Cerebellar nuclear complex (tissue), 1 donor: ENCODE measurements at regions not wholly inside any gene's neighbourhood (a gene's known extent, or its start where the extent isn't known, plus 50 kb on each side); places are given as distances from the start of the nearest gene placed in this dataset.
"Not testable (repeated sequence)": the region's sequence is repeated elsewhere in the genome, so short reads cannot be mapped to it uniquely, and the experiment has no call there.

Experiments used
- DNase-seq, 2 experiments: peaks; one replicate each; lab custom pipeline; 2025; lab: John Stamatoyannopoulos, UW

DNA sequence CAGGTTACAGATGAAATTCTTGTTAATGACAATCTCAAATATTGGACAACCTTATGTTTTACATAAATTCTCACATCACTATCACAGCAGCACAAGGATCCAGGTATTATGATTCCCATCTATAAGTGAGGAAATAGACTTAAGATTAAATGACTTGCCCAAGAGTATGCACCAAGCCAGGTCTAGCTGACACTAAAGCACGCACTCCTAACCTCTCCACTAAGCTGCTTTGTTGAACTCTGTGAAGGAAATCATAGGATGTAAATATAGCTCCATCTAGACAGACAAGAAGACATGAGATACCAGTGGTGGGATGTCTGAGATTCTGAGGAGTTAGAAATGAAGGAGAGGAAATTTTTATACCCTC, 87.9 kb downstream of the PHLDA1 start:
- DNase-seq, result no peak

DNA sequence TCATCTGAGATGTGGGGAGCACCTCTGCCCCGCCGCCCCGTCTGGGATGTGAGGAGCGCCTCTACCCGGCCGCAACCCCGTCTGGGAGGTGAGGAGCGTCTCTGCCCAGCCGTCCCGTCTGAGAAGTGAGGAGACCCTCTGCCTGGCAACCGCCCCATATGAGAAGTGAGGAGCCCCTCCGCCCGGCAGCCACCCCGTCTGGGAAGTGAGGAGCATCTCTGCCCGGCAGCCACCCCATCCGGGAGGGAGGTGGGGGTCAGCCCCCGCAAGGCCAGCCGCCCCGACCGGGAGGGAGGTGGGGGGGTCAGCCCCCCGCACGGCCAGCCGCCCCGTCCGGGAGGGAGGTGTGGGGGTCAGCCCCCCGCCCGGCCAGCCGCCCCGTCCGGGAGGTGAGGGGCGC, 89.9 kb downstream of the PHLDA1 start:
- not testable (repeated sequence) for DNase-seq

DNA sequence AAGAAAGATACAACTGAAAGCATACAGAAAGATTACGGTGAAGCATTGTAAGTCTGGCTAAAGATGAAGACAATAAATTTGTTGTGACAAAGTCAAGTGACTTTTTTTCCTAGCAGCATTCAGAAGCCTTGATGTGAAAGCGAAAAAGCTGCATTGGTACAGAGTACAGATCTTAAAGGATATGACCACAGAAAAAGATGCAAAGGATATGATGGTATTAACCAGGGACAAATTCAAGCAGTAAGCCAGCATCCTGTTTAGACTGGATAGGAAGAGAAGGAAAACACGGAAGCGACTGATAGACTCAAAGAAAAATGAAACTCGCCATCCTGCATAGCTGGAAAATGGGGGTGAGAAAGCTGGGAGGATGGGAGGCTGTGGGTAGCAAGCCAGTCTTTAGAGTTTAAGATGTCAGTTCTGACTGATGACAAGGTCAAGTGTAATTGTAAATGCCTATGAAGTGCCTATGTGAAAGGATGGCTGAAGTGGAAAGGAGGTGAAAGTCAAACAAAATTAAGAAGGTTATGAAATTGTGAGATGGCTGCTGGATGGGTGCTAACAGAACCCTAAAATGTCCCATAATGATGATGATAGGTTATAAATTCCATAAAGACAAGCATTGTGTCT, 92.4 kb downstream of the PHLDA1 start:
- DNase-seq, result no peak

DNA sequence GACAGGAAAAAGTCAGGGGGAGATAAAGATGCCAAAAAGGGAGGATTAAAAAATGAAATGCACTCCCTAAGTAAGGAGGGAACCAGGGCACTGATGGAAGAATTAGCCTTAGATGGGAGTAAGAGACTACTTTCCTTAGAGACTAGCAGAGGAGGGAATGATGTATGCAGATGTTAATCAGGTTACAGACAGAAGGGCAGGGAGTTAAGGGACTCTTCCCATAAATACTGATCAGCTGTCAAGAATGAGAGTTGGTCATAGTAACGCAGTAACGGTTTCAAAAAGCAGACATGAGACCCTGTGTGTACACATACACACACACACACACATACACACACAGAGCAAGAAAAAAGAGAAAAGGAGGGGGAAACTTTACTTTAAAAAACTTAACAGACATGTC, 93.4 kb downstream of the PHLDA1 start:
- DNase-seq, result no peak

DNA sequence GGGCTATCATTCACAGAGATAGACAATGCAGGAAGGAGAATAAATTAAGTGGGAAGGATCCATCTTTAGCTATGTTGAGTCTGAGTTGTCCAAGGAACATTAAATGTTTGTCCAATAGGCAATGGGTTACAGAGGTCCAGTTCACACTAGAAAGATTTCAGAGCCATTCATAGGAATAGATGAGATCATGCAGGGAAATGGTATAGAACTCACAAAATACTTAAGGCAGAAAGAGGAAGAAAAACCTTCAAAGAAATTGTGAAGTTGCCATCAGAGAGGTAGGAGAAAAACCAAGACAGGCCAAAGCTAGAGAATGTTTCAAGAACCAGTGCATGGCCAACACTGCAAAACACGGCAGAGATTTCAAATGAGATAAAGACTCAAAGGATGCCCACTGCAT, 94.1 kb downstream of the PHLDA1 start:
- DNase-seq, result no peak

DNA sequence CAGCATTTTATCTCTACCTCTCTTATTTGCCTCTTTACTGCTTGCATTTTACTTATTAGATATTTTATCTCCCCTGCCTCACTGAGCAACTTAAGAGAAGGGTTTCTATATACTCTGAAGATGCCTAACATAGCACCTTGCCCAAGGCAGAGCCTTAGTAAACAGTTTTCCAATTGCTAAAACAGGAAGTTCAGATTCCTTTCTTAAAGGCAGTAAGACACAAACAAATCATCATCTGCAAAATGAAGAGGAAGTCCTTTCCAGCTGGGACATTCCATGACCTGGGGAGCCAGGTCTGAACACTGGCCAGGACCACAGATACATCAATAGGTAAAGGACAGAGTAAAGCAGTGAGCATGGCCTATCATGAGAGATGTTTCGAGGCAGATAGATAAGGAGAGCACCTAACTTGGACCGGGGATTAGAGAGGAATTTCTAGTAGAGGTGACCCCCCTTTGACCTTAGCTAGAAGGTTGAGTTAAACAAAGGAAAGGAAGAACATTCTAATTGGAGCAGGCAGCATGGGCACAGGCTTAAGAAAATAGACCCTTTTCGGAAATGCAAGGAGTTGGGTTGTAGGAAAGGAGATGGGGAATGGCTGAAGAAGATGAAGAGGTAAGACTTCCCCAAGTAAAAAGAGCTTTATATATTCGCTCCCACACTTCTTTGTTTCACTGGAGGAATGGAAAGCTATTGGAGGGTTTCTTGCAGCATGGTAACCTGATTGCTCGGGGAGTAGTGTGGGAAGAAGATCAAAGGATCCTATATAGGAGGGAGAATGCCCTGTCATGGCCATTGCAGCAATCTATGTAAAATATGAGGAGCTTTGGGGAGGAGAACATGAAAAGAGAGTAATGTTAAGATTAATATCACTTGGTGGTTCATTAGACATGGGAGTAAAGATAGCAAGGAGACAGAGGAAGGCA, 94.8 kb downstream of the PHLDA1 start:
- DNase-seq, result no peak

DNA sequence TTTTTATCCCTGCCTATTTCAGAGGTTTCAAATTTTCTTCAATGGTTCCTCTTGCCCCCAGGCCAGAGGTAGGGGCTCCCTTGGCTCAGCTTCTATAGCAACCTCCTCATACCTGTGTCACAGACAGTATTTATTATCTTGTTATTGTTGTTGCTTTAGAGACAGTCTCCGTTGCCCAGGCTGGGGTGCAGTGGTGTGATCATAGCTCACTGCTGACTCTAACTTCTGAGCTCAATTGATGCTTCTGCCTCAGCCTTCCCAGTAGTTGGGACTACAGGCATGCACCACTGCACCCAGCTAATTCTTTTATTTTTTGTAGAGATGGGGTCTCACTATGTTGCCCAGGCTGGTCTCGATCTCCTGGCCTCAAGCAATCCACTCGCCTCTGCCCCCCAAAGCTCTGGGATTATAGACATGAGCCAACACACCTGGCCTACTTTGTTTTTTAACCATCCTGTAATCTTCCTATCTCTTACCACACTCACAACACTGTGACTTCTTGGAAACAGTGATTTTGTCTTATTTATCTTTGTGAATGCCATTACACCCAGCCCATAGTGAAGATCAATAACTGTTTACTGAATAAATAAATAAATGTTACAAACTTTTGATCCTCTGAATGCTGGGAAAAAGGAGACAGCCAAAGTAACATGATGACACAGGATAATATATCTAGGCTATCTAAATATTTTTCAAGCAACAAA, 95.9 kb downstream of the PHLDA1 start:
- DNase-seq, result no peak

DNA sequence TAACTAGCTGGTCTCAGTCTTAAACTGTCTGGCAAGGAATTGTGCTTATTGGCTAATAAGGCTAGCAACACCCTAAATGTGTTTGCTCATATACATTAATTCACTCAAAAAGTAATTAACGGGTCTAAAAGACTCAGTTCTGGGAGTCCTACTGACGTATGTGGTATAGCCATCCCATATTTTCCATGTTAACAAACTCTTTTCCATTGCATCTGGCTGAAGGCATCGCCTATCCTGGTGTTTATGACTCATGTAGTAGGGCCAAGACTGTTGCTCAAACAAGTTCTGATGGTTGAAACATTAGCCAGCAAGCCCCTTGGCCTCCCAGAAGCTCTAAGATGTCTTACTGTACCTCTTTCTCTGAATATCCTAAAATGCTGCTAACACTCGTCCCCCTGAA, 98.5 kb downstream of the PHLDA1 start:
- no peak for DNase-seq

DNA sequence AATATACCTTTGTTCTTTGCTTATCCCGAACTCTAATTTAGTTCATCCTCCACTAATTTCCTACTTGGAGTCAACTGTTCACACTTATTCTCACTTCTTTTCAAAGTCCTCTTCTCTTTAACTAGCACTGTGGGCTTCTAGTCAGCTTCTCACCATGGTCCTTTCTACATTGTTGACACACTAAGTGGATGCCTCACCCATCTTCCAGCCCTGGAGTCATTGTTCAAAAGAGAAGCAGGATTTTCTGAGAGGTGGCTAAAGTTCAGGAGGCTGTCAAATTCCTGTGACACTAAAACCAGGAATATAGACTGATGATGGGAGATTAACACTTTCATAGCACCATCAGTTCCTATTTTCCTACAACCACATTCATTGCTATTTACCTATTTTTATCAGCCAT, 99.3 kb downstream of the PHLDA1 start:
- DNase-seq, result no peak

DNA sequence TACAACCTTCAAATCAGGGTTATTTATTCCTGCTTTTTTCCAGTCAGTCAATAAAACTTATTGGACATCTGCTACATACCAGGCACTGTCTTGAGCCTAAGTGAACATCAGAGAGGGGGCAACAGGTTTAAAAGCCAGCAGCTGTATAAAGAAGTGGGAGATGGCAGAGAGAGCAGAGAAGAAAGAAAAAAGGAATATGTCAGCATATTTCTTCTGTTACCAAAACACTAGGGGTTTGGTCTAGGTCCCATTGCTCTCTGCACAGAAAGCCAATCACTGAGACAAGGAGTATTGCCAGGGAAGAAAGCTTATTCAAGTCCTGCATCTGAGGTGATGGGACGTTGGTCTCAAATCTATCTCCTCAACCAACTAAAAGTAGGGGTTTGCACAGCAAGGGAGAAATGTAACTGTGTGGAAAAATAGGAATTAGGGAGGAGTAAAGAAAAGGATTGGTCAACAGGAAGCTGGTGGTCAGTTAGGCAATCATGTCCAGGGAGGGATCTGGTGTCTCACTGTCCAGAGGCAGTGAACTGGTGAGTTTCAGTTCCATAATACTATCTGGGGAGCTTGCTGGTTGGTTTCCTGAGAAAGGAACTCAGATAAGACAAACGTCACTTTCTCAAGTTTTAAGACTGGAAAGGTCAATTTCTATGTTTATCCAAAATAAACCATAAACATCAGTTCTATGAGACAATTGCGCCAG, 107.5 kb downstream of the PHLDA1 start:
- no peak for DNase-seq

DNA sequence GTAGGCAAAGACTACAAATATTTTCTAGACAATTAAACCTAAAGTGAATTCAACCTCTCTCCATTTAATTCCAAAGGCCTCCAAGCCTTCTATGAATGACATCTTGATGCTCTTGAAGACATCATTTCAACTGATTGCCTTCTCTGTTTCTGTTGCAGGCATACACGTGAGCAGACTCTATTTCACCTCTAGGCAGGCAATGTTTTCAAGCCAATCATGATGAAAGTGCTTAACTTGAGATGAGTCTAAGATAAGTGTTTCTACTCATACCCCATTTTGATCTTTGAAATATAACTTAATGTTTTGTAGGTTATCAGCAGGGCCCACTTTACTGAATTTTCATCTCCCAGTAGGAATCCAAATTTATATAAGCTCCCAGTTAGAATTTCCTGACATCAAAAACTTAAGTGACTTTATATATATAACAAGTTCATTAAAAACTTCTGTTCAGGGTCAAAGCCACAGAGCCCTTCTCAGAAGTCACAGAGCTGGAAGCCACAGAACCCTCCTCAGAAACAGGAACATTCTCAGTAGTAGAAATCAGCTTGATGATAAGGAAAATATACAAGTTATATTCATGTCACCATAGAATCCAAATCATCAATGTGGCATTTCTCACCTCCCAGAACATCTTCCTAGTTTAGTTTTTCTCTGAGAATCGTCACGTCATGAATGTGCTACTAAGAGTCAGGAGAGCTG, 108.5 kb downstream of the PHLDA1 start:
- DNase-seq, result no peak

DNA sequence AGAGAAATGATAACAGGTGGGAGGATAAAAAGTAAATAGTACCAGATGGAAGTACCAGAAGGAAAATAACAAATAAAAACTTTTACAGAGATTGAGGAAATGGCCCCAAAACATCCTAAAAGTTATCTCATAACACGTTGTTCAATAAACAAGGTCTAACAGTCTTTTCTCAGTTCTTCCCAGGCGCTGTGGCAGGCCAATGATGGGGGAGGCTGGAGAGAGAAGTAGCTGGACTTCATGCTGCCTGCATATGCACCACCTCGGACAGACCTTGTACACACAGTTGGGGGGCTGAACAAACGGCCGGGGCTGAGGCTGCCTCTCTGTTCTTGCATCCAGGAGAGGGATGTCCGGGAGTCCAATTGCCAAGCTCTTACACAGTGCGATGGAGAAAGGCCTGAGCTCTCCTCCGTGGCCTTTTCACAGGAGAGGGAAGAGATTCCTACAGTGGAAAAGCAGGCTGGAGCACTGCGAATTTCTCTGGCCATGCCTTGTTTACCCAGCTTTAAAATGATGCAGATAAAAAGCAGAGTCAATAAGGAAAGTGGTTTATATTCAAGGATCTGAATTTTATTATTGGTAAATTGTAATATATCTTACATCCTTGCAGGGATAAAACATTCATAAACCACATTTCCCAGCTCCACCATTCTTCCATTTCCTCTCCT, 109.8 kb downstream of the PHLDA1 start:
- DNase-seq, result no peak

DNA sequence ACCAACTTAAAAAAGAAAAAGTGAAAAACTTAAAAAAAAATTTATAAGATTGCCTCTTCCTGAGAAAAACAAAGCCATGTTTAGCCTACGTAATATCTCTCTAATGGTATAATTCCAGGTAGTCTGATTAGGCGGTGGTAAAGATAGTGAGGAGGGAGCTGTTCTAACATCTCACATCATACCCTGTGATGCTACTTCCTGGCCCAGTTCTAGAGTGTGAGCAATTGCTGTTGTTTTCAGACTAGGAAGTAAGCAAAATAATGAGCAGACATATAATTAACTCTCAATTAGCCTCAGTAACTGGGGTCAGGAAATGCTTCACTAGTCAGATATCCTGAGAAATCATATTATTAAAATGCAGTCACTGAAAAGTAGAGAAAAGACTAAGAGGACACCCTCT, 113.9 kb downstream of the PHLDA1 start:
- no peak for DNase-seq

DNA sequence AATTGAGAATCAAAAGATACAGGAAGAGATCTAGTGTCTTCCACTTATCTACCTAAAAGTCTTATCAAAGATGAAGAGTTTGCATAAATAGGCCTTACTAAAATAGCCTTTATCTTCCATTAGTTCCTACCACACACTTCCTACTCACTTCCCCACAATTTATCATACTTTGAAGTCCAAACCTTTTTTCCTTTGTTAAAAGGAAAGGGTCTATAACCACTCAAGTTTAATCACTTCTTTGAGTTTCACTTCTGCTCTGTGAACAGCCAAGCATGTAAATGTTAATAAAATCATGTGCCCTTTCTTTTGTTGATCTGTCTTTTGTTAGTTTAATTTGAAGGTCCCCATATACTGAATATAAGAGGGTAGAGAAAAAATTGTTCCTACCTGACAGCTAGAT, 114.5 kb downstream of the PHLDA1 start:
- no peak for DNase-seq

DNA sequence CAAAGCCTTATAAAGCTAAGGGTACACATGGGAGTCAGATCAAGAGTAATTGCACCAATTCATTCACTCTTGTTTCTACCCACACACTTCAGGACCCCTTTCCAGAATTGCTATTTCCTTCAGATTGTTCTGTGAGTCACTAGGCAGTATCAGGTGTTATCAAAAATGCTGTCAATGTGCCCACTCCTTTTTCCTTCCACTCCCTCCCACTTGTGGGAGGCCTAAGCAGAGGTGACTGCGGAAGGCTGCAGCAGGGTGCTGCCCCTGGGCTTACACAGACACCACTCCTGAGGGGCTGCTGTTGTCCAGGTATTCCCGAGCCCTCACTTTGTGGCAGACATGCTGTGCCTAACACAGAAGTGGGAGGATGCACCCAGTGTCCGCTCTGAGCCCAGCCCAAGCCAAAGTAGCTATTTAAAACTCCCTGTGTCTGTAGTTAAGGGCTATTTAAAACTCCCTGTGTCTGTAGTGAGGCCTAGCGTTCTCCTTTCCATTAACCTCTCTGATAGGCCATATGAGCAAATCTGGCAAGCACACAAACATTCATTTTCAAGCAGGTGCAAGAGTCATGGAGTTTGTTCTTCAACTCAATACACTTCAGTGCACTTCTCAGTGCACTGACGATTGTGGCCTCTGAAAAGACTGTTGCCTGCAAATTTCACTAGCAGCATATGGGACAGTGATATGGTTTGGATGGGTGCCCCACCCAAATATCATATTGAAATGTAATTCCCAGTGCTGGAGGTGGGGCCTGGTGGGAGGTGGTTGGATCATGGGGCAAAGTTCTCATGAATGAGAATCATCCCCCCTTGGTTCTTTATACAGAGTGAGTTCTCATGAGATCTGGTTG, 117.8 kb downstream of the PHLDA1 start:
- no peak for DNase-seq

DNA sequence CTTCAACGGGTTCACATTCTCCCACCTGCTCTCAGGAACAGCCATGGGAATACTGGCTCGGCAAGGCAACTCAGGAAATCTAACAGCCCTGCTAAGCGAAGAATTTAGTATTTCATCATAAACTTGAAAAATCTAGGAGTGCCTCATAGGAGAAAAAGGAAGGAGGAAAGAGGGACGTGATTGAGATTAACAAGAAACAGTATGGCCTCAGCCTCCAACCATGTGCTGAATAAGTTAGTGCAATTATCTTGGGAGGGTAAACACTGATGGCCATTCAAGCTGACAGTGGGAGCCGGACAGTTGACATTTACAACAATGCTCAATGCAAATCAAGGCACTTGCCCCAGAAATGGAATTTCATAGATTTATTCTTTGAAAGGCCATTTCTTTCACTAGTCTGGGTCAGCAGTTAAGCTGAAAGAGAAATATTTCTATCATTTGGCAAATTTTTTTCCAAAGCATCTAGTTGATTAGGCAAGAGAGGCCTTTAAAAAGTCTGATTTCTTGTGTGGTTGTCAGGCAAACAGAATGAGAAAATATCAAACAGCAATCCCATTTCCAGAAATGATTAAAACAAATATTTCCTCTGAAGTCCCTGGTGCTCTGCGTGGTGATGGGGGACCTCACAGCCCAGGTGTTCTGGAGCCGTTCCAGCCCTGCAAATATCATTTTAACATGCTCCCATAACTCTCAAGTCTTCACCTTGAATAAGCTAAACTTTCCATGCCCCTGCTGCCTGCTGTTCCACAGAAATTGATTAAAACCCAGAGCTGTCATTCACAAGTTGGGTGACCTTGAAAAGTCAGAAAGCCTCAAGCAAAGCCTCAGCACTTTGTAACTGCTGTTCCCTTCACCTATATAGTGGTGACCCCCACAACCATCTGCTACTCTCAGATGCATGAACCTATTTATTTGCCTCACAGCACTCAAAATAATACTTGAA, 121.6 kb downstream of the PHLDA1 start:
- DNase-seq, result no peak

DNA sequence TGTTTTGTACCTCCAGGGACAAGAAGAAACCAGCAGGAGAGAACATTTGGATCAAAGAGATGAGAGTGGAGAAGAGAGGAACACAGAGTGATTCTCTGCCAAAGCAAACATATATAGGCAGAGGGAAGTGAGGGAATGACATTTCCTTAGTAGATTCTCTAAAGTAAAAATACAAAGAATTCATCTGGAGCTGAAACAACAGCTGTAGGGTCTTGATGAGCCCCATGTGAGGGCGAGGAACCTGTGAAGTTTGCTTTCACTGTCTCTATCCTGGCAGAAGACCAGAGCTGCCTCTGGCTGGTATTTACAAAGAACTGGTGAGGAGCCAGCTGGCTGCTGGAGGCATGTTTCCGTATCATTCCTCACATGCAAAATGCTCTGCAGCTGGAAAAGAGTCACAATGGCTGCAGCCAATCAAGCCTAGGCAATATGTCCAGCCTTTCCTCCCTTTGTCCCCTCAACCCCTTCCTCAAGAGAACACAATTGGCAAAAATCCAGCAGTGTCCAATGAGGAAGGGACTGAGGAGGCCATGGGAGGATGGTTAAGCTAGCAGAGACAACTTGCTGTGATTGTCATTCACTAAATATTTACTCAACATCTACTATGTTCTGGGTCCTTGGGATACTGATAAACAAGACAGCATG, 122.5 kb downstream of the PHLDA1 start:
- DNase-seq, result no peak

DNA sequence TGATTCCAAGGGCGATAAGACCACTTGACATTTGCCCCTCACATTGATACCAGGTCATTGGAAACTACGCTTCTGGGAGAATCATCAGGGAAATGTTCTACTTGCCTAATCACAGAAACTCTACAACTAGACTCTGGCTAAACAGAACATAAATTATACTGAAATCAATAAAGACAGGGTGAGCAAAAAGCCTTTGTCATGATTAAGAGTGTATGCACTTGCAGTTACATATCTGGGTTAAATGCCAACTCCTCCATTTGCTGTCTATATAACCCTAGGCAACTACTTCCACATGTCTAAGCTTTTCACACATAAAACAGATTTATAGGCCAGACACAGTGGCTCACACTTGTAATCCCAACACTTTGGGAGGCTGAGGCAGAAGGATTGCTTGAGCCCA, 125.7 kb downstream of the PHLDA1 start:
- DNase-seq, result no peak
